ENCODE measurements at regions not wholly inside any gene's neighbourhood (a gene's known extent, or its start where the extent isn't known, plus 50 kb on each side); places are given as distances from the start of the nearest gene placed in this dataset.

- intact Hi-C loops (cut with micrococcal nuclease): no loop called here
- H3K79me2 ChIP-seq (ENCODE audit: insufficient read depth, low read length): no peaks in the 10 kb centered on the region
- DNase-seq (ENCODE audit: low read depth, low spot score) (no peak), ATAC-seq (no peak)
- no peaks in the 10 kb centered on the region for H3K27me3 ChIP-seq (ENCODE audit: insufficient read depth, low read length)
- no TSS peak for BruUV-seq (replicated peaks)
- H3K9ac ChIP-seq (ENCODE audit: low read length): no peak overlapping the region
- ChIA-PET POLR2A (no interaction called here), CTCF (no interaction called here), RAD21 (ENCODE audit: low non-redundant PET in 1 of 2, low total read pairs in 2 of 2, uncharacterized antibody in 2 of 2, unreplicated experiment in 2 of 2) (no interaction called here)
- H3K9me2 ChIP-seq (ENCODE audit: insufficient read depth): no peaks in the 10 kb centered on the region
- no peak overlapping the region for H2AFZ ChIP-seq (ENCODE audit: low read depth, low read length, poor library complexity, severe bottlenecking)
- no peak overlapping the region for H3K27ac ChIP-seq (ENCODE audit: low read depth, low read length)
- no peak overlapping the region for H3K4me3 ChIP-seq (replicated peaks in 1 of 2; ENCODE audit: low read depth in 1 of 2, low read length in 2 of 2)
- no peak for TF ChIP-seq TCF7L2 (IDR thresholded peaks at IDR 0.05; ENCODE audit: borderline replicate concordance, extremely low read depth, insufficient read depth, insufficient read length)
- no peak for TF ChIP-seq SIN3A (IDR thresholded peaks at IDR 0.05; ENCODE audit: low read depth)
- no peak for TF ChIP-seq ZFX (IDR thresholded peaks at IDR 0.05)
- TF ChIP-seq FOSL1 (IDR thresholded peaks at IDR 0.05; ENCODE audit: low read depth): no peak
- TF ChIP-seq MAX (IDR thresholded peaks at IDR 0.05): no peak
- TF ChIP-seq EZH2phosphoT487 (IDR thresholded peaks at IDR 0.05; ENCODE audit: borderline replicate concordance): no peak
- TF ChIP-seq ZNF274 (IDR thresholded peaks at IDR 0.05; ENCODE audit: low read depth, low read length): no peak
- TF ChIP-seq EZH2 (IDR thresholded peaks at IDR 0.05): no peak
- no peak for TF ChIP-seq POLR2A (IDR thresholded peaks at IDR 0.05; ENCODE audit: borderline replicate concordance, extremely low read depth, insufficient read depth, insufficient read length)
- no peak for TF ChIP-seq SRF (IDR thresholded peaks at IDR 0.05; ENCODE audit: low read depth)
- TF ChIP-seq CEBPB (IDR thresholded peaks at IDR 0.05; ENCODE audit: low read depth): no peak
- no peaks in the 10 kb centered on the region for H4K20me1 ChIP-seq (ENCODE audit: insufficient read depth)
- no peaks in the 10 kb centered on the region for H3K4me1 ChIP-seq (ENCODE audit: control insufficient read depth in 1 of 2, insufficient read depth in 2 of 2, low read length in 2 of 2)
- H3K4me2 ChIP-seq (ENCODE audit: low read length): no peak overlapping the region
- H3K9me3 ChIP-seq (ENCODE audit: control insufficient read depth in 1 of 2, insufficient read depth in 1 of 2, low read depth in 1 of 2, low read length in 2 of 2): peaks cover under 1 to 3% of the 10 kb centered on the region in 2 experiments; a peak in 3 of 4 replicates
- H3K36me3 ChIP-seq (ENCODE audit: control insufficient read depth in 1 of 2, insufficient read depth in 2 of 2, low read length in 2 of 2): no peaks in the 10 kb centered on the region
These were observed 461.6 kb upstream of the CDH11 start for GRCh38 chr16:65583498-65583897.

- ChIA-PET POLR2A (no interaction called here), CTCF (no interaction called here), RAD21 (ENCODE audit: low non-redundant PET in 1 of 2, low total read pairs in 2 of 2, uncharacterized antibody in 2 of 2, unreplicated experiment in 2 of 2) (no interaction called here)
- Histone ChIP-seq H3K36me3 (ENCODE audit: control insufficient read depth in 1 of 2, insufficient read depth in 2 of 2, low read length in 2 of 2) (no peaks in the 10 kb centered on the region), H2AFZ (ENCODE audit: low read depth, low read length, poor library complexity, severe bottlenecking) (no peak overlapping the region), H3K27me3 (ENCODE audit: insufficient read depth, low read length) (no peaks in the 10 kb centered on the region), H3K79me2 (ENCODE audit: insufficient read depth, low read length) (no peaks in the 10 kb centered on the region), H4K20me1 (ENCODE audit: insufficient read depth) (no peaks in the 10 kb centered on the region), H3K4me1 (ENCODE audit: control insufficient read depth in 1 of 2, insufficient read depth in 2 of 2, low read length in 2 of 2) (no peaks in the 10 kb centered on the region), H3K4me2 (ENCODE audit: low read length) (no peak overlapping the region), H3K27ac (ENCODE audit: low read depth, low read length) (no peak overlapping the region), H3K4me3 (replicated peaks in 1 of 2; ENCODE audit: low read depth in 1 of 2, low read length in 2 of 2) (no peak overlapping the region), H3K9me2 (ENCODE audit: insufficient read depth) (no peaks in the 10 kb centered on the region), H3K9ac (ENCODE audit: low read length) (no peak overlapping the region), H3K9me3 (ENCODE audit: control insufficient read depth in 1 of 2, insufficient read depth in 1 of 2, low read depth in 1 of 2, low read length in 2 of 2) (peaks cover 0 to 3% of the 10 kb centered on the region in 2 experiments; a peak in 2 of 4 replicates)
- ATAC-seq: no peak
- no peak for TF ChIP-seq SRF (IDR thresholded peaks at IDR 0.05; ENCODE audit: low read depth)
- no peak for TF ChIP-seq REST (IDR thresholded peaks at IDR 0.05; ENCODE audit: low read depth)
- no peak for TF ChIP-seq YY1 (IDR thresholded peaks at IDR 0.05; ENCODE audit: extremely low read depth, insufficient replicate concordance, low read depth, low read length)
- no peak for TF ChIP-seq ZNF274 (IDR thresholded peaks at IDR 0.05; ENCODE audit: low read depth, low read length)
- TF ChIP-seq MAX (IDR thresholded peaks at IDR 0.05): no peak
- no peak for TF ChIP-seq JUND (IDR thresholded peaks at IDR 0.05)
- TF ChIP-seq ATF3 (IDR thresholded peaks at IDR 0.05): no peak
- no peak for TF ChIP-seq EZH2phosphoT487 (IDR thresholded peaks at IDR 0.05; ENCODE audit: borderline replicate concordance)
- no peak for TF ChIP-seq RAD21 (IDR thresholded peaks at IDR 0.05; ENCODE audit: low read depth)
- BruUV-seq (replicated peaks): no TSS peak
- DNase-seq (ENCODE audit: low read depth, low spot score): no peak
- intact Hi-C loops (cut with micrococcal nuclease): no loop called here
These were observed 457.2 kb upstream of the CDH11 start for GRCh38 chr16:65579050-65579449.
